ENCODE measurements at regions not wholly inside any gene's neighbourhood (a gene's known extent, or its start where the extent isn't known, plus 50 kb on each side); places are given as distances from the start of the nearest gene placed in this dataset.

DNA sequence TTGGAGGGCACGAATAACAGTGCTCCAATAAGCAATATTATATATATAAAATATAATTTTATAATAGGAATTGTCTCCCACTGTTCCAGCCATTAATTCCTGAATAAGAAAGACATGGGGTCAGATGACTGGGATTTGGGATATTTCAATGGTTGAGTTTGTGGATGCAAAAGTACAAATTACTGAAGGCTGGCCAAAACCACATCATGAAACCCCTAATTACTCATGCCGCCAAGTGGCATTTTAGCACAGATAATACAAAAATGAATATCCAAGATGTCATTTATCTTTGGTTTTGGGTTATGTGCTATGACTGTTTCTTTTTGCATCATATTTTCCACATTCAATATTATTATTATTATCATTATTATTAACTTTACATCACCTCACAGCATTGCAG is 261.4 kb upstream of the TBX3 start:
- no peak for DNase-seq

DNA sequence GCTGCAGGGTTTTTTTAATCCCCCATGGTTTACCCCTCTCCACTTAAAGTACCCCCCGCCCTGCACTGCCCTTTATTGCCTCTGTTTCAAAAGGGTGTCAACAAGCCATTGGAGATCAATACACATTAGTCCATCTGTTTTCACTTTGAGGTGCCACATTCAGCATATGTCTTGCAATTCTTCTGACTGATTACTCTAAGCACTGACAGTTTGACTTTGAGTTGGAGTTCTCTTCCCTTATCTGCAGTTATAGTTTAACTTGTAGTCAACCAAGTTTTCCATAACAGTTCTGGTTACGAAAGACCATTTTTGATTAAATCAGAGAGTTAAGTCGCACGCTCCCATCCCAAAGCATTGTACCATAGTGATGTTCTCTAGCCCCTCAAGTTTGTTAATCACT is 260.8 kb upstream of the TBX3 start:
- no peak for DNase-seq

DNA sequence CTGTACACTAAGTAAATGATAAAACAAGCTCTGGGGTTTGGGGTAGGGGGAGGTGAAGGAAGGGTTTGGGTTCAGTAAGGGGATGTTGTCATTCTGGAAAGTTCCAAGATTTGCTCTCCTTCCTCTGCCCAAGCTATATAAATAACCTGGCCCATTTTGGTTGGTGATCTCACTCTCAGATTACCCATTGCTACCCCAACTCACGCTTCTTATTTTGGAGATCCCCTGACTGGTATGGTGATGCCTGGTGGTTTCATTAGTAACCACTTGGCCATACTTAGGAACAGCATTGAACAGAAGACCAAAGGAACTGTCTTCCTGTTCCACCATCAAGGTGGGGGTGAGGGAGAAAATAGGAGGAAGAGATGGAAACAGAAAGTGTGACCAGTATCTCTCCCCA is 259.6 kb upstream of the TBX3 start:
- no peak for DNase-seq

- DNase-seq: no peak
These were observed 254.7 kb upstream of the TBX3 start for GRCh38 chr12:114938487-114939210.

GRCh38 chr12:114936148-114937079 is 252.4 kb upstream of the TBX3 start:
- DNase-seq: no peak

DNA sequence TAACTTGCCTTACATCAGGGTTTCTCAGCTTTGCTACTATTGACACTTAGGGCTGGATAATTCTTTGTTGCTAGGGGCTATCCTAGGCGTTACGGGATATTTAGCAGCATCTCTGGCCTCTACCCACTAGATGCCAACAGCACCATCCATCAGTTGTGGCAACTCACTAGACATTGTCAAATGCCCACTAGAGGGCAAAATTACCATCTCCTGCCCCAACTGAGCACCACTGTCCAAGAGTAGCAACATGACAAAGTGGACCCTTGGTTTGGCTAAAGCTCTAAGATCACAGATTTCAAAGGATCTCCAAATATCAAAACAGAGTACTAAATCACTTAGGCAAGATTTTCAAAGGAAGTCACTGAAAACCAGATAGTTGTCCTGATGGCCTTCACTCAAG is 251.7 kb upstream of the TBX3 start:
- DNase-seq: no peak

GRCh38 chr12:114933428-114934160 is 249.6 kb upstream of the TBX3 start:
- no peak for DNase-seq

DNA sequence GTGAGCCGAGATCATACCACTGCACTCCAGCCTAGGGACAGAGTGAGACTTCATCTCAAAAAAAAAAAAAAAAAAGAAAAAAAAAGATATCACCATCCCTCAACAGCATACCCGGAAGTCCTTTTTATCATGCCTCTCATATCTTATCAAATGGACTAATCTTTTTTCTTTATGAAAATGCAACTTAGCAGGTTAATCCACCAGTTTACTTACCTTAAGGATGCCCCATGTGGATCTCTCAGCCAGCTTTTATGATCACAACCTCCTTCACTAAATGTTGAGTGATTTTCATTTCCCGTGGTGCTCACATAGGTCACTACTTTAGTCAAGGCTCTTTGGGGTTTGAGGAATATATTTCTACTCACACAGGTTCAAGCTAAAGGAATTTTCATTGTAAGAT is 248.8 kb upstream of the TBX3 start:
- no peak for DNase-seq

- no peak for DNase-seq
These were observed 247.1 kb upstream of the TBX3 start for GRCh38 chr12:114931025-114931424.

DNA sequence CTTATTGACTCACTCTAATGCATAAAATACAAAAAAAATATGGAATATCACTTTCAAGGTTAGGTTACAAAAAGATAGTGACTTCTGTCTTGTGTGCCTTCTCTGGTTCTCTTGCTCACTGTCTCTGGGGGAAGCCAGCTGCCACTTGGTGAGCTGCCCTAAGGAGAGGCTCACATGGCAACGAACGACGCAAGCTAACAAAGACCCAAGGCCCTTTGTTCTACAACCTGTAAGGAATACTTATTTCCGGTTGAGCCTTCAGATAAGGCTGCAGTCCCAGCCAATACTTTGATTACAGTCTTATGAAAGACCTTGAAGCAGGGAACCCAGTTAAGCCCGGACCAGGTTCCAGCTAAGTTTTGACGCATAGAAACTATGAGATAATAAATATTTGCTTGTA is 242.4 kb upstream of the TBX3 start:
- no peak for DNase-seq

- DNase-seq: no peak
These were observed 241.0 kb upstream of the TBX3 start for GRCh38 chr12:114924946-114925475.

DNA sequence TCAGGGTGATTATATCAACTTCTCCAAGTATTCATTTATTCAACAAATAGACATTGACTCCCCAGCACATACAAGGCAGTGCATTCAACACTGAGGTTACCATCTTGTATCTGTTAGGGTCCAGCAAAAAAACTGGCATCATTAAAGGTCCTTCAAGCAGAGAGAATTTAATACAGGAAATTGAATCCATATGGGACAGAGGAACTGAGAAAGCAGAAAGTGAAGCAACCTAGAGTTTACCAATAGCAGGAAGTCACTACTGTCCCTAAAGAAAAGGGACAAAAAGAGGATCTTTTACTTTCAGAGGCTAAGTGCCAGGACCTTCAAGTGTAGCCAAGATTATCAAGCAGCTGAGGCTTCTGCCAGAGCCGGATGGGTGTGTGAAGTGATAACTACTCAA is 237.8 kb upstream of the TBX3 start:
- DNase-seq: no peak

- DNase-seq: no peak
These were observed 237.0 kb upstream of the TBX3 start for GRCh38 chr12:114920771-114921554.

DNA sequence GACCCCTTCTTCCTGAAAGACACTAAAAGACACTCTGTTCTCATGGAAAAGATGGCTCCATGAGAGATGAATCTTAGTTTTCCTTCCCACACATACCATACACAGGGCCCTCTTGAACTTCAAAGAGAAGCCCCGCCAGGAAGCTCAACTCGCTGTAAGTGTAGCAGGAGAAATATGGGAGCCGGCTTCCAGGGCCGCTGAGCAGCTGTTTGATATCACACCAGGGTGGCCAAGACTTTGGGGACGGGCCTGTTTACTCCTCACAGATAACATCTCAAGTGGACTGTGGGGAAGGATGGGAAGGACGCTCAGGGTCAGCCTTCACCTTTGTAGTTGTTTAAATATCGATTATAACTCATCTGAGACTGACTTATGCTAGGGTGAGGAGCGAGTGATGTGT is 235.5 kb upstream of the TBX3 start:
- DNase-seq: no peak

DNA sequence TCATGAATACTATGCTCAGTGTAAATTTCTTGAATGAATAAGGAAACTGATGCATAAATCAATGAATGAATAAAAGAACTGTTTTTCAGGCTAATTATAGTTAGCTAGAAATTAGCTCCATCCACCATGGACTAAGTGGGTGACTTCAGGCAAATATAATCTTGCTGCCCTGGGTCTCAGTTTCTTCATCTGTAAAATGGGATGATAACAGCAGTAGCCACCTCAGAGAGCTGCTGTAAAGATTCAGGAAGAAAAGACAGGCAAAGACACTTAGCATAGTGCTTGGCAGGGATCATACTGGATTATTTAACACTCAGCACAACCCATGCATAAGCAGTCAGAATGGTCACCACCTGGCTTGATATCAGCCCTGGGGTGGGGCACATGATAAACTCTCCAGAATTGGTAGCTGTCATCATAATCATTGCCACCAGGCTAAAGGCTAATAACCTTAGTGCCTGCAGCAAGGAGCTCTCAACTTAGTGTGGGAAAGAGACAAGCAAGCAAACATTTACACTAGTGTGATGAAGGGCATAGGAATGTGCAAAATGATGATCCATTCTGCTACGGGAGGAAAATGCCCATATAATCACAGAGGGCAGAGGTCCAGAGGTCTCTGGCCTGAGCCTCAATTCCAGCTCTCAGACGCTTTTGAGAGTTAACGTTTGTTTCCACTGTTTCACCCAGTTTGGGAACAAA is 234.7 kb upstream of the TBX3 start:
- no peak for DNase-seq

DNA sequence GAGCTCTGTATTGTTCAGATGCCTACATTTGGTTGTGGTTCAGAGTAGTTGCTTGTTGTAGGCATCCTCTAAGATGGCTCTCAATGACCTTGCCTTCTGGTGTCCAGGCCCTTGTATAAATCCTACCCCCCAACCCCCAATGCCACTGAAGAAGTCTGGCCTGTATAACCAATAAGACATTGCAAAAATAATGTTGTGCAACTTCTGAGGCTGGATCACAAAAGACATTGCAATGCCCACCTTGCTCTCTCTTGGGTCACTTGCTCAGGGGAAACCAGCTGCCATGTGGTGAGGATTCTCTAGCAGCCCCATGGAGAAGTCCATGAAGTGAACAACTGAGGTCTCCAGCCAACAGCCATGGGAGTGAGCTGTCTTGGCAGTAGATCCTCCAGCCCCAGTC is 234.0 kb upstream of the TBX3 start:
- DNase-seq: no peak

GRCh38 chr12:114917307-114917706 is 233.3 kb upstream of the TBX3 start:
- DNase-seq: no peak

- no peak for DNase-seq
These were observed 232.6 kb upstream of the TBX3 start for GRCh38 chr12:114916541-114916940.

- DNase-seq: no peak
These were observed 232.1 kb upstream of the TBX3 start for GRCh38 chr12:114916124-114916523.

DNA sequence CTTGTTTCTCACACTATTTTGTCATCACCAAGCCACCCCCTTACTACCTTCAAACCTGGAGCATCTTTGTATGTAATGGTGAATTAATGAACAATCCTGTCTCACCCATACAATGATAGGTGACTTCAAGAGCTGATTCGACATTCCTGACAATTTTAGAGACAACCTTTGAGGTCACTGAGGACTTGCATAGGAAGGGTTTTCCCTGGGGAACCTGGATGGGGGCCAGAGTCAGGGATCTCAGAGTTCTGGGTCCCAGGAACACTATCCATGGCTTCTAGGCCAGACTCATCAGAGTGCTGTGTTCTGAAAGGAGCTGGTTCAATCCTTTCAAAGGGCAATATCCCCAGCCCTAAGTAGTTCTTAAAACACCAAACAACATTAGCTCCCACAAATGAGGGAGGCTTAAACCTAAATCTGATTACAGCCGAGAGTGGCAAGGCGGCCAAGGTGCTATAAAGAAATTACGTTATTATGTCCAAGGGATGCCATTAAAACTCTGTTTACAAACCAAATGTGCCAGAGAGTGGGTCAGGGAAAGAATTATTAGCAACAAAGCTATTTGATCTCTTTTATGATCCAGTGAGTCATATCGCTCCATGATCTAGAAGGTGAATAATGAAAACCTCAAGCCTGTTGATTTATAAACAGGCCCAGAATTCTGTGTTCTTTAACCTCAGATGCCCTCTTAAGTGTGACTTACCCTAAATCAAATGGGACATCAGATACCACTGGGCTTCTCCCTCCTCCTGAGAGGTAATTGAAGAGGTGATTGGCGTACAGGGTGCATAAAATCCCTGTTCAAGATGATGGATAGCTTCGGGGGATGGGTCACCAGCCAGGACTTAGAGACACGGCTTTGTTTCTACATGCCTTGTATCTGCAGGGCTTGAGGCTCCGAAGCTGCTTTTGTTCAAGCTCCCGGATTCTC is 230.2 kb upstream of the TBX3 start:
- DNase-seq: no peak

DNA sequence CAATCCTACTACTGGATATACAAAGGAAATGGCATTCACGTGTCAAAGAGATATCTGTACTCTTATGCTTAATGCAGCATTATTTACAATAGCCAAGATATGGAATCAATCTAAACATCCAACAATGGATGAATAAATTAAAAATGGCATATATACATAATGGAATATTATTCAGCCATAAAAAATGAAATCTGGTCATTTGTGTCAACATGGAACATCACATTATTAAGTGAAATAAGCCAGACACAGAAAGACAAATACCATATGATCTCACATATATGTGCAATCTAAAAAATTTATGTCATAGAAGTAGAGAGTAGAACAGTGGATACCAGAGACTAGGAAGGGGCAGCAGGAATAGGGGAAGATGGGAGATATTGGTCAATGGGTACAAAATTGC is 228.8 kb upstream of the TBX3 start:
- no peak for DNase-seq

Data from NCI-H1092 treated with DMSO at 0.1 percent for 48 hours (cell line).